ENCODE measurements at regions not wholly inside any gene's neighbourhood (a gene's known extent, or its start where the extent isn't known, plus 50 kb on each side); places are given as distances from the start of the nearest gene placed in this dataset.

DNA sequence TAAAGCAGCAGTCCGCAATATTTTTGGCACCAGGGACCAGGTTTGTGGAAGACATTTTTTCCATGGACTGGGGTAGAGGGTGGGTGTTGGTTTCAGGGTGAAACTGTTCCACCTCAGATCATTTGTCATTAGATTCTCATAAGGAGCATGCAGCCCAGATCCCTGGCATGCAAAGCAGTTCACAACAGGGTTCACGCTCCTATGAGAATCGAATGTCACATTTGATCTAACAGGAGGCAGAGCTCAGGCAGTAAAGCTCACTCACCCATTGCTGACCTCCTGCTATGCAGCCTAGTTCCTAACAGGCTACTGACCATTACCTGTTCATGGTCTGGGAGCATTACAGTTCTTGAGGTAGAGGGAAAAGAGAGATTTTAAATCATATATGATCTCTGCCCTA is 241.5 kb upstream of the COX7C start:
- TF ChIP-seq, protein P1, sequence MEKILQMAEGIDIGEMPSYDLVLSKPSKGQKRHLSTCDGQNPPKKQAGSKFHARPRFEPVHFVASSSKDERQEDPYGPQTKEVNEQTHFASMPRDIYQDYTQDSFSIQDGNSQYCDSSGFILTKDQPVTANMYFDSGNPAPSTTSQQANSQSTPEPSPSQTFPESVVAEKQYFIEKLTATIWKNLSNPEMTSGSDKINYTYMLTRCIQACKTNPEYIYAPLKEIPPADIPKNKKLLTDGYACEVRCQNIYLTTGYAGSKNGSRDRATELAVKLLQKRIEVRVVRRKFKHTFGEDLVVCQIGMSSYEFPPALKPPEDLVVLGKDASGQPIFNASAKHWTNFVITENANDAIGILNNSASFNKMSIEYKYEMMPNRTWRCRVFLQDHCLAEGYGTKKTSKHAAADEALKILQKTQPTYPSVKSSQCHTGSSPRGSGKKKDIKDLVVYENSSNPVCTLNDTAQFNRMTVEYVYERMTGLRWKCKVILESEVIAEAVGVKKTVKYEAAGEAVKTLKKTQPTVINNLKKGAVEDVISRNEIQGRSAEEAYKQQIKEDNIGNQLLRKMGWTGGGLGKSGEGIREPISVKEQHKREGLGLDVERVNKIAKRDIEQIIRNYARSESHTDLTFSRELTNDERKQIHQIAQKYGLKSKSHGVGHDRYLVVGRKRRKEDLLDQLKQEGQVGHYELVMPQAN (conservative IDR thresholded peaks at IDR 0.05), result no peak
- TF ChIP-seq, protein P2, sequence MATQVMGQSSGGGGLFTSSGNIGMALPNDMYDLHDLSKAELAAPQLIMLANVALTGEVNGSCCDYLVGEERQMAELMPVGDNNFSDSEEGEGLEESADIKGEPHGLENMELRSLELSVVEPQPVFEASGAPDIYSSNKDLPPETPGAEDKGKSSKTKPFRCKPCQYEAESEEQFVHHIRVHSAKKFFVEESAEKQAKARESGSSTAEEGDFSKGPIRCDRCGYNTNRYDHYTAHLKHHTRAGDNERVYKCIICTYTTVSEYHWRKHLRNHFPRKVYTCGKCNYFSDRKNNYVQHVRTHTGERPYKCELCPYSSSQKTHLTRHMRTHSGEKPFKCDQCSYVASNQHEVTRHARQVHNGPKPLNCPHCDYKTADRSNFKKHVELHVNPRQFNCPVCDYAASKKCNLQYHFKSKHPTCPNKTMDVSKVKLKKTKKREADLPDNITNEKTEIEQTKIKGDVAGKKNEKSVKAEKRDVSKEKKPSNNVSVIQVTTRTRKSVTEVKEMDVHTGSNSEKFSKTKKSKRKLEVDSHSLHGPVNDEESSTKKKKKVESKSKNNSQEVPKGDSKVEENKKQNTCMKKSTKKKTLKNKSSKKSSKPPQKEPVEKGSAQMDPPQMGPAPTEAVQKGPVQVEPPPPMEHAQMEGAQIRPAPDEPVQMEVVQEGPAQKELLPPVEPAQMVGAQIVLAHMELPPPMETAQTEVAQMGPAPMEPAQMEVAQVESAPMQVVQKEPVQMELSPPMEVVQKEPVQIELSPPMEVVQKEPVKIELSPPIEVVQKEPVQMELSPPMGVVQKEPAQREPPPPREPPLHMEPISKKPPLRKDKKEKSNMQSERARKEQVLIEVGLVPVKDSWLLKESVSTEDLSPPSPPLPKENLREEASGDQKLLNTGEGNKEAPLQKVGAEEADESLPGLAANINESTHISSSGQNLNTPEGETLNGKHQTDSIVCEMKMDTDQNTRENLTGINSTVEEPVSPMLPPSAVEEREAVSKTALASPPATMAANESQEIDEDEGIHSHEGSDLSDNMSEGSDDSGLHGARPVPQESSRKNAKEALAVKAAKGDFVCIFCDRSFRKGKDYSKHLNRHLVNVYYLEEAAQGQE (IDR thresholded peaks at IDR 0.05; ENCODE audit: low read depth, low read length), result no peak
- TF ChIP-seq RCOR1 (conservative IDR thresholded peaks at IDR 0.05; ENCODE audit: low read depth, low read length) (no peak), CBX5 (IDR thresholded peaks at IDR 0.05; ENCODE audit: low read depth) (no peak), TCF7 (IDR thresholded peaks at IDR 0.05; ENCODE audit: borderline replicate concordance) (no peak), ESRRA (IDR thresholded peaks at IDR 0.05; ENCODE audit: low read length) (no peak), BHLHE40 (IDR thresholded peaks at IDR 0.05; ENCODE audit: borderline replicate concordance in 1 of 2, low read depth in 2 of 2, low read length in 1 of 2) (no peak), POLR2A (IDR thresholded peaks at IDR 0.05; ENCODE audit: low read depth, low read length) (no peak), KDM1A (IDR thresholded peaks at IDR 0.05; ENCODE audit: borderline replicate concordance) (no peak), BMI1 (IDR thresholded peaks at IDR 0.05; ENCODE audit: borderline replicate concordance) (no peak), RBBP5 (conservative IDR thresholded peaks at IDR 0.05) (no peak), EZH2 (IDR thresholded peaks at IDR 0.05; ENCODE audit: borderline replicate concordance, control insufficient read depth, low read depth, low read length) (no peak)
- TF ChIP-seq, protein P3, sequence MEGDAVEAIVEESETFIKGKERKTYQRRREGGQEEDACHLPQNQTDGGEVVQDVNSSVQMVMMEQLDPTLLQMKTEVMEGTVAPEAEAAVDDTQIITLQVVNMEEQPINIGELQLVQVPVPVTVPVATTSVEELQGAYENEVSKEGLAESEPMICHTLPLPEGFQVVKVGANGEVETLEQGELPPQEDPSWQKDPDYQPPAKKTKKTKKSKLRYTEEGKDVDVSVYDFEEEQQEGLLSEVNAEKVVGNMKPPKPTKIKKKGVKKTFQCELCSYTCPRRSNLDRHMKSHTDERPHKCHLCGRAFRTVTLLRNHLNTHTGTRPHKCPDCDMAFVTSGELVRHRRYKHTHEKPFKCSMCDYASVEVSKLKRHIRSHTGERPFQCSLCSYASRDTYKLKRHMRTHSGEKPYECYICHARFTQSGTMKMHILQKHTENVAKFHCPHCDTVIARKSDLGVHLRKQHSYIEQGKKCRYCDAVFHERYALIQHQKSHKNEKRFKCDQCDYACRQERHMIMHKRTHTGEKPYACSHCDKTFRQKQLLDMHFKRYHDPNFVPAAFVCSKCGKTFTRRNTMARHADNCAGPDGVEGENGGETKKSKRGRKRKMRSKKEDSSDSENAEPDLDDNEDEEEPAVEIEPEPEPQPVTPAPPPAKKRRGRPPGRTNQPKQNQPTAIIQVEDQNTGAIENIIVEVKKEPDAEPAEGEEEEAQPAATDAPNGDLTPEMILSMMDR (IDR thresholded peaks at IDR 0.05 in 2 of 3, conservative IDR thresholded peaks at IDR 0.05 in 1 of 3; ENCODE audit: control insufficient read depth in 2 of 3, extremely low read depth in 1 of 3, insufficient read depth in 1 of 3, low read depth in 3 of 3, low read length in 3 of 3), result no peak
- TF ChIP-seq, protein P4, sequence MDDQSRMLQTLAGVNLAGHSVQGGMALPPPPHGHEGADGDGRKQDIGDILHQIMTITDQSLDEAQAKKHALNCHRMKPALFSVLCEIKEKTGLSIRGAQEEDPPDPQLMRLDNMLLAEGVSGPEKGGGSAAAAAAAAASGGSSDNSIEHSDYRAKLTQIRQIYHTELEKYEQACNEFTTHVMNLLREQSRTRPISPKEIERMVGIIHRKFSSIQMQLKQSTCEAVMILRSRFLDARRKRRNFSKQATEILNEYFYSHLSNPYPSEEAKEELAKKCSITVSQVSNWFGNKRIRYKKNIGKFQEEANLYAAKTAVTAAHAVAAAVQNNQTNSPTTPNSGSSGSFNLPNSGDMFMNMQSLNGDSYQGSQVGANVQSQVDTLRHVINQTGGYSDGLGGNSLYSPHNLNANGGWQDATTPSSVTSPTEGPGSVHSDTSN (IDR thresholded peaks at IDR 0.05; ENCODE audit: insufficient replicate concordance, low read depth, low read length), result no peak
